ENCODE measurements at regions not wholly inside any gene's neighbourhood (a gene's known extent, or its start where the extent isn't known, plus 50 kb on each side); places are given as distances from the start of the nearest gene placed in this dataset.

DNA sequence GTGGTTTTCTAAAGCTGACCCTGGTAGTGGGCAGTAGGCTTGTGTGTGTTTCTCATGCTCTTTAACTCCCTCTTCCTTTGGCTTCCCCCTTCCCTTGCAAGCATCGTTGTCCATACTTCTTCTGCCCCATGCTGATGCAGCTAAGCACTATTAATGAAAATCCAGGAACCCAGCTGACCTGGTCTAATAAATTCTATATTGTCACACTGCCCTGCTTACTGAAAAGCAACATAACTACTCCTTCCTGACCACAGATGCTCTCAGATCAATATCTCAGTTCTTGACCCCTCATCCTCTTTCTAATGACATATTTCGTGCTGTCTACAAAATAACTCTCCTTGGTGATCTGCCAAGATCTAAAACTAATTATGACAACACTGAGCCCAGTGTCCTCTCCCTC, 405.5 kb downstream of the EFNA5 start:
- H3K4me3 ChIP-seq (ENCODE audit: low read depth, low read length), result no peak overlapping the region
- H3K27me3 ChIP-seq (replicated peaks), result no peaks in the 10 kb centered on the region
- in situ Hi-C loops (cut with HindIII; ENCODE audit: low pct_ligation_motif_present, low sequenced_read_pairs), result no loop called here
- no peak for DNase-seq
- H3K36me3 ChIP-seq (replicated peaks), result no peaks in the 10 kb centered on the region
- no peak for TF ChIP-seq CTCF (IDR thresholded peaks at IDR 0.05; ENCODE audit: low read depth, low read length, missing control alignments)
- H3K27ac ChIP-seq, result no peak overlapping the region

DNA sequence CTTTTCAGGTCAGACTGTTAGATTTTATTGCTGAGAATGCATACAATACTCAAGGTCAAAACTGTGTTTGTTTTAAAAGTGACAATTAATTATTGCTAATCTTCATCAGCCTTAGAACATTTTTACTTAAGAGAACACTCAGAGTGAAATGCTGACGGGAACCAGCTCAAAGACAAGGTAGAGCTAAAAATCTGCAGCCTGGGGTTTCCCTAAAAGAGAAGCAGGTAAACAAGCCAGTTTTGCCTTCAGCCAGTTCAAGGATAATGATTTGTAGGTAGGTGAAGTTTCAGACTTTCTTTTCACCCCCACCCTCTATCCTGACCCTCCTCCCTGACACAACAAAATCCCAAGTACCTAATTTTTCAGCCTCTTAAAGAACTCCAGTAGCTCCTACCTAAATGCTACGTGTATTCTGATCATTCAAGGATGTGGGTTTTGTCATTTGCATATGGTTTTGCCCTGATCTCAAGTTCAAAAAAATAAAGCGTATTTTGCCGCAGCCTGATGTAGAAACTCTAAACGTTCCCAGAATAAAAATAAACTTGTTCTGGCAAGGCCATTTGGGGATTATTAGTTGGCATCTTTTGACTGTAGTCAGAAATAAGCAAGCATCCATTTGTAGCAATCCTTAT, 407.2 kb downstream of the EFNA5 start:
- no peak for TF ChIP-seq CTCF (IDR thresholded peaks at IDR 0.05; ENCODE audit: low read depth, low read length, missing control alignments)
- no peaks in the 10 kb centered on the region for H3K36me3 ChIP-seq (replicated peaks)
- DNase-seq, result no peak
- no peak overlapping the region for H3K4me3 ChIP-seq (ENCODE audit: low read depth, low read length)
- H3K27ac ChIP-seq, result no peak overlapping the region
- H3K27me3 ChIP-seq (replicated peaks), result no peaks in the 10 kb centered on the region
- in situ Hi-C loops (cut with HindIII; ENCODE audit: low pct_ligation_motif_present, low sequenced_read_pairs), result no loop called here

DNA sequence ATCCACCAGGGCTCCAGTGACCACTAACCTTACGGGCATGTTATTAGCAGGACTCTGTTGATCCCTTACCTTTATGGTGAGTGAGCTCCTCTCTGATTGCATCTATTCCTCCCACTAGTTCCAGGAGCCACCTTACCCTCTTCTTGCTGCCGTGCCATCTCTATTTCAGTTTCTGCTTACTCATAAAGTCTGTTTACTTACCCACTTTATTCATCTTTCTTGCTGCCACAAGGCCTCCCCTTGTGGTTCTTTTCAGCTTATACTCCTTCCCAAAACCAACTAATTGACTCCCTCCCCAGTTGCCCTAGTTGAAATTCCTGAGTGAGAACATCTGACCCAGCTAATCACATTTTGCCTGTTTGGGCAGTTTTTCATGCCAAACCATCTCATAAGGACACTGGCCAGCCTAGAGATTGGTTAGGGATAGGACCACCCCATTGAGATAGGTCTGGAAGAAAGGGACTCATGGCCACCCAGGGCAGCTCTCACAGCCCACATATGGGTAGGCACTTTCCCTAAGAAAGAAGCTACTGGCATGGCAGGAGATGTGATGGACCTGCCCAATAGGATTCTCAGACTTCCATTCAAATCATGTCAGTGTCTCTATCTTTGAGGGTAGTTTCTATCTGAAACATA, 412.7 kb downstream of the EFNA5 start:
- no peak for TF ChIP-seq CTCF (IDR thresholded peaks at IDR 0.05; ENCODE audit: low read depth, low read length, missing control alignments)
- H3K36me3 ChIP-seq (replicated peaks), result no peaks in the 10 kb centered on the region
- DNase-seq, result no peak
- H3K27me3 ChIP-seq (replicated peaks), result no peaks in the 10 kb centered on the region
- H3K4me3 ChIP-seq (ENCODE audit: low read depth, low read length), result no peak overlapping the region
- in situ Hi-C loops (cut with HindIII; ENCODE audit: low pct_ligation_motif_present, low sequenced_read_pairs), result no loop called here
- H3K27ac ChIP-seq, result no peak overlapping the region

DNA sequence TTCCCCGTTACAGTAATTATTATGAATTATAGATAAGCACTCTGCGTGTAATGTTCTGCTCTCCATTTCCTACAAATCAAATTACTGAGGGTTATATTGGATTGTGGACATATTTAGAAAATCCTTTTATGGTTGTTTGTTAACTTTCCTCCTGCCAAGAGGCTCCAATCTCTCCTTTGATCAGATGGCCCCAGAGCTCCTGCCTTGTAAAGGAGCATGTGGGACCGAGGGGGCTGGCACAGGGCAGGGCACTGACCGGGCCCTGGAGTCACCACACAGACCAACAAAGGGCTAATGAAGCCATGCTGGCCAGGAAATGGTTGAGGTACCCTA, 415.9 kb downstream of the EFNA5 start:
- Histone ChIP-seq H3K27ac (no peak overlapping the region), H3K27me3 (replicated peaks) (no peaks in the 10 kb centered on the region), H3K36me3 (replicated peaks) (no peaks in the 10 kb centered on the region), H3K4me3 (ENCODE audit: low read depth, low read length) (no peak overlapping the region)
- in situ Hi-C loops (cut with HindIII; ENCODE audit: low pct_ligation_motif_present, low sequenced_read_pairs), result no loop called here
- no peak for DNase-seq
- TF ChIP-seq CTCF (IDR thresholded peaks at IDR 0.05; ENCODE audit: low read depth, low read length, missing control alignments), result no peak

DNA sequence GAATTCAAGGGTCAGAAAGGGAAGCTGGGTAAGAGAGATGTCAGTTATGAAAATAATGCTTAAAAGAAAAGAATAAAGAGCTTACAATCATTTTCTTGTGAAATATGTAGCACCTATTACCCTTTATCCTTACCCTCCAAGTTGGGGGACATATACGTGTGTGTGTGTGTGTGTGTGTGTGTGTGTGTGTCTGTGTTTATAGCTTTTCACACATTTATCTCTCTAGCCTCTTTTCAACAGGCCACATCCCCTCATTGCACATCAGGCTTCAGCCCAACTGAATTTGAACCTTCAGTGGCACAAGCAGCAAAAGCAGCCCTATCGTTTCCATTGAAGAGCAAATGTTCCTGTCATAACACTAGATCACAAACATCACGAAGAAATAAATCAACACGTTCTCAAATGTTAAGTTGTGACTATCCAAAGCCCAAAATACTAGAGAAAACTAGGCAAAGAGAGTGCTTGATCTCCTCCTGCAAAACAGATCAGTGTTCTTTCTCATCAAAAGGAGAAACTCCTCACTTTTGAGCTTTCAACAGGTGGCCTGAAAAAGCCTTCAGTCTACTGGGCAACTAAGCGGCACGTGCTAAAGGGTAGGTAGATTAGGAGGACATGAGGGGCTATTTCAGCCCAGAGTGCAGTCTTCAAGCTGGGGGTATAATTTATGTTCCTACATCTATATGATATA, 416.4 kb downstream of the EFNA5 start:
- in situ Hi-C loops (cut with HindIII; ENCODE audit: low pct_ligation_motif_present, low sequenced_read_pairs), result no loop called here
- DNase-seq, result no peak
- TF ChIP-seq CTCF (IDR thresholded peaks at IDR 0.05; ENCODE audit: low read depth, low read length, missing control alignments), result no peak
- Histone ChIP-seq H3K4me3 (ENCODE audit: low read depth, low read length) (no peak overlapping the region), H3K27ac (no peak overlapping the region), H3K36me3 (replicated peaks) (no peaks in the 10 kb centered on the region), H3K27me3 (replicated peaks) (no peaks in the 10 kb centered on the region)
